Activated CD4-positive, CD25-positive, alpha-beta regulatory T cell treated with anti-CD3 and anti-CD28 coated beads, Interleukin-2, amount 50 U/mL, for 16 hours (primary cell): ENCODE measurements at regions not wholly inside any gene's neighbourhood (a gene's known extent, or its start where the extent isn't known, plus 50 kb on each side); places are given as distances from the start of the nearest gene placed in this dataset.
"Not testable (repeated sequence)": the region's sequence is repeated elsewhere in the genome, so short reads cannot be mapped to it uniquely, and the experiment has no call there.

Experiments
- DNase-seq: peaks from one replicate; pipeline ENCODE4 v3.0.0-alpha.2; 2020; ENCODE audit warnings: low read depth, low spot score

GRCh38 chr6:169933839-169934698, 182.6 kb downstream of the ERMARD start:
- no peak for DNase-seq

GRCh38 chr6:169933251-169933821, 181.9 kb downstream of the ERMARD start:
- no peak for DNase-seq

GRCh38 chr6:169932491-169932890, 181.1 kb downstream of the ERMARD start:
- no peak for DNase-seq

GRCh38 chr6:169931261-169931660, 179.8 kb downstream of the ERMARD start:
- DNase-seq = no peak

- DNase-seq = no peak
Measured at GRCh38 chr6:169930799-169931198, 179.4 kb downstream of the ERMARD start.

GRCh38 chr6:169927711-169928110, 176.3 kb downstream of the ERMARD start:
- no peak for DNase-seq

GRCh38 chr6:169926617-169927417, 175.4 kb downstream of the ERMARD start:
- no peak for DNase-seq

- DNase-seq = no peak
Measured at GRCh38 chr6:169923468-169924464, 172.3 kb downstream of the ERMARD start.

- DNase-seq = no peak
Measured at GRCh38 chr6:169921853-169922824, 170.7 kb downstream of the ERMARD start.

- DNase-seq = no peak
Measured at GRCh38 chr6:169921217-169921616, 169.8 kb downstream of the ERMARD start.

GRCh38 chr6:169920359-169921020, 169.1 kb downstream of the ERMARD start:
- DNase-seq = no peak

- DNase-seq = no peak
Measured at GRCh38 chr6:169918954-169919549, 167.6 kb downstream of the ERMARD start.

GRCh38 chr6:169918239-169918953, 167.0 kb downstream of the ERMARD start:
- DNase-seq = no peak

- no peak for DNase-seq
Measured at GRCh38 chr6:169917153-169917552, 165.7 kb downstream of the ERMARD start.

GRCh38 chr6:169915769-169916550, 164.5 kb downstream of the ERMARD start:
- DNase-seq = no peak

- not testable (repeated sequence) for DNase-seq
Measured at GRCh38 chr6:169913745-169914144, 162.3 kb downstream of the ERMARD start.

GRCh38 chr6:169913096-169913638, 161.7 kb downstream of the ERMARD start:
- DNase-seq = no peak
